Neural cell (in vitro differentiated cells): ENCODE measurements at regions not wholly inside any gene's neighbourhood (a gene's known extent, or its start where the extent isn't known, plus 50 kb on each side); places are given as distances from the start of the nearest gene placed in this dataset.

Source experiments
- H2AFZ ChIP-seq: fragments of 200-600, 300-800 bp; sonication (generic), shearing (Covaris generic); 2 replicates; pipeline ENCODE4 v1.6.0; 2014; ENCODE audit warnings: low read depth, mild to moderate bottlenecking, antibody characterized with exemption, low read length, moderate library complexity
- H3F3A ChIP-seq: fragments of 200-600 bp; shearing (Covaris generic); 2 replicates; pipeline ENCODE4 v1.6.1; 2016; ENCODE audit warnings: mild to moderate bottlenecking, moderate library complexity, mixed read lengths, antibody characterized with exemption, low read length; ENCODE audit not compliant: insufficient read depth, poor library complexity, severe bottlenecking
- H3K27ac ChIP-seq: fragments of 200-600, 300-800 bp; sonication (generic), shearing (Covaris generic); 2 replicates; pipeline ENCODE4 v1.5.1; 2014; ENCODE audit warnings: mild to moderate bottlenecking, low read length, moderate library complexity
- H3K27me3 ChIP-seq: fragments of 300-800, 200-600 bp; sonication (generic), shearing (Covaris generic); 2 replicates; pipeline ENCODE4 v1.6.0; 2014; ENCODE audit warnings: mild to moderate bottlenecking, low read depth, low read length, moderate library complexity; ENCODE audit not compliant: insufficient read depth
- H3K36me3 ChIP-seq: fragments of 300-800, 200-600 bp; sonication (generic), shearing (Covaris generic); 2 replicates; pipeline ENCODE4 v1.5.1; 2014; ENCODE audit warnings: mild to moderate bottlenecking, antibody characterized with exemption, low read length, moderate library complexity; ENCODE audit not compliant: insufficient read depth
- H3K4me2 ChIP-seq: fragments of 300-800, 200-600 bp; sonication (generic), shearing (Covaris generic); 2 replicates; pipeline ENCODE4 v1.6.0; 2014; ENCODE audit warnings: mild to moderate bottlenecking, low read length
- H3K4me3 ChIP-seq: fragments of 300-800, 200-600 bp; sonication (generic), shearing (Covaris generic); 2 replicates; pipeline ENCODE4 v1.5.1; 2014; ENCODE audit warnings: mild to moderate bottlenecking, low read length, moderate library complexity
- H3K79me2 ChIP-seq: fragments of 200-600 bp; shearing (Covaris generic); replicated peaks from 2 replicates; pipeline ENCODE4 v1.6.0; 2014; ENCODE audit warnings: mild to moderate bottlenecking, low read length, moderate library complexity; ENCODE audit not compliant: insufficient read depth
- H3K9ac ChIP-seq: fragments of 300-800, 200-600 bp; sonication (generic), shearing (Covaris generic); 2 replicates; pipeline ENCODE4 v1.6.1; 2016; ENCODE audit warnings: mild to moderate bottlenecking, low read length, mixed read lengths
- H3K9me2 ChIP-seq: fragments of 200-600 bp; shearing (Covaris generic); 2 replicates; pipeline ENCODE4 v1.6.1; 2016; ENCODE audit warnings: mild to moderate bottlenecking, low read length, mixed read lengths; ENCODE audit not compliant: insufficient read depth
- H3K9me3 ChIP-seq: fragments of 200-600, 300-800 bp; sonication (generic), shearing (Covaris generic); 2 replicates; pipeline ENCODE4 v1.6.1; 2016; ENCODE audit warnings: mild to moderate bottlenecking, mixed run types, low read length, moderate library complexity, mixed read lengths
- H4K20me1 ChIP-seq: fragments of 200-600 bp; shearing (Covaris generic); 2 replicates; pipeline ENCODE4 v1.6.1; 2016; ENCODE audit warnings: mild to moderate bottlenecking, mixed run types; ENCODE audit not compliant: insufficient read depth
- CTCF ChIP-seq: fragments of 450-650 bp; IDR thresholded peaks from 2 replicates; pipeline ENCODE4 v1.5.1; 2014; ENCODE audit warnings: antibody characterized with exemption, mild to moderate bottlenecking, moderate library complexity; ENCODE audit not compliant: poor library complexity, severe bottlenecking
- EP300 ChIP-seq: fragments of 450-650 bp; conservative IDR thresholded peaks from 2 replicates; pipeline ENCODE4 v1.6.1; 2014; ENCODE audit warnings: antibody characterized with exemption, mild to moderate bottlenecking, moderate library complexity; ENCODE audit not compliant: poor library complexity, severe bottlenecking
- EZH2 ChIP-seq: fragments of 200-600, 300-800 bp; shearing (Covaris generic), sonication (generic); IDR thresholded peaks from 2 replicates; pipeline ENCODE4 v1.6.1; 2014; ENCODE audit warnings: antibody characterized with exemption, low read length, borderline replicate concordance, mild to moderate bottlenecking; ENCODE audit not compliant: insufficient read depth, poor library complexity, severe bottlenecking
- MXI1 ChIP-seq: fragments of 450-650 bp; conservative IDR thresholded peaks from 2 replicates; pipeline ENCODE4 v1.6.1; 2014; ENCODE audit warnings: antibody characterized with exemption, mild to moderate bottlenecking; ENCODE audit not compliant: poor library complexity, severe bottlenecking
- POLR2AphosphoS5 ChIP-seq: IDR thresholded peaks from 2 replicates; pipeline ENCODE4 v1.6.1; 2012
- RAD21 ChIP-seq: fragments of 450-650 bp; conservative IDR thresholded peaks from 2 replicates; pipeline ENCODE4 v1.6.1; 2014; ENCODE audit warnings: antibody characterized with exemption, mild to moderate bottlenecking, moderate library complexity
- SMC3 ChIP-seq: fragments of 450-650 bp; conservative IDR thresholded peaks from 2 replicates; pipeline ENCODE4 v1.6.1; 2014; ENCODE audit warnings: antibody characterized with exemption, mild to moderate bottlenecking, moderate library complexity; ENCODE audit not compliant: poor library complexity
- TAF1 ChIP-seq: IDR thresholded peaks from 2 replicates; pipeline ENCODE4 v1.6.1; 2012; ENCODE audit warnings: low read depth
- TF ChIP-seq, protein P1 (sequence below): IDR thresholded peaks from 2 replicates; pipeline ENCODE4 v1.6.1; 2012; ENCODE audit warnings: borderline replicate concordance

DNA sequence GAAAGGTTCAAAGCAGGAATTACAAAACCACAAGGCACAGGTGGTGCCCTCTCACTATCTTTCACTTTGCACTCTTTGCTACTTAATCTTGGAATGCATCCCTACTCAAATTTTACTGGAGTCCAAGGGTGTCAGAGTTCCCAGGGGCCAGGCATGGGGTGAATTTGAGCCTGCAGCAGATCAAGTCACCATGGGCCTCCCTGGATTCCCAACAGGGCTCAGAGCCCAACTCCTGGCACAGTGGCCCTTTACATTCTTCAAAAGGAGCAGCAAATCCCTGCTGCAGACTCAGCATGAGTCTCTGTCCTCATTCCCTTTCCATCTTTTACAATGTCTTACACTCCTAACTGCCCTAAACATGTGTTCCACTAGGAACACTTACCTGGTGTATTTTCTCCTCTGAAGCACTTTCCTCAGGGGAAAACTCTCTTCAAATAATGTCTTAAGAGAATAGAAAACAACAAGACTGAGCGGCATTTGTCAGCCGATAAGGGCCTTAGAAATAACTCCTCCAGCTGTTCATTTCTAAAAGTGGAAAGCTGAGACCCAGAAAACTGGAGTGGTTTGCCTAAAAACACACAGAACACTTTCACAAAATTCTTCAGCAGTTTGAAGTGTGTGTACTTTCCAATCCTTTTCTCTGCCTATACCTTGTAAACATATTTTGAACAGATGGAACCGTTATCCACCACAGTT, 596.0 kb downstream of the INSC start:
- no peak overlapping the region for H3K4me2 ChIP-seq
- TF ChIP-seq TAF1 (no peak), EZH2 (no peak), RAD21 (no peak), EP300 (no peak), POLR2AphosphoS5 (no peak), MXI1 (no peak), SMC3 (no peak), CTCF (no peak)
- TF ChIP-seq, protein P1, sequence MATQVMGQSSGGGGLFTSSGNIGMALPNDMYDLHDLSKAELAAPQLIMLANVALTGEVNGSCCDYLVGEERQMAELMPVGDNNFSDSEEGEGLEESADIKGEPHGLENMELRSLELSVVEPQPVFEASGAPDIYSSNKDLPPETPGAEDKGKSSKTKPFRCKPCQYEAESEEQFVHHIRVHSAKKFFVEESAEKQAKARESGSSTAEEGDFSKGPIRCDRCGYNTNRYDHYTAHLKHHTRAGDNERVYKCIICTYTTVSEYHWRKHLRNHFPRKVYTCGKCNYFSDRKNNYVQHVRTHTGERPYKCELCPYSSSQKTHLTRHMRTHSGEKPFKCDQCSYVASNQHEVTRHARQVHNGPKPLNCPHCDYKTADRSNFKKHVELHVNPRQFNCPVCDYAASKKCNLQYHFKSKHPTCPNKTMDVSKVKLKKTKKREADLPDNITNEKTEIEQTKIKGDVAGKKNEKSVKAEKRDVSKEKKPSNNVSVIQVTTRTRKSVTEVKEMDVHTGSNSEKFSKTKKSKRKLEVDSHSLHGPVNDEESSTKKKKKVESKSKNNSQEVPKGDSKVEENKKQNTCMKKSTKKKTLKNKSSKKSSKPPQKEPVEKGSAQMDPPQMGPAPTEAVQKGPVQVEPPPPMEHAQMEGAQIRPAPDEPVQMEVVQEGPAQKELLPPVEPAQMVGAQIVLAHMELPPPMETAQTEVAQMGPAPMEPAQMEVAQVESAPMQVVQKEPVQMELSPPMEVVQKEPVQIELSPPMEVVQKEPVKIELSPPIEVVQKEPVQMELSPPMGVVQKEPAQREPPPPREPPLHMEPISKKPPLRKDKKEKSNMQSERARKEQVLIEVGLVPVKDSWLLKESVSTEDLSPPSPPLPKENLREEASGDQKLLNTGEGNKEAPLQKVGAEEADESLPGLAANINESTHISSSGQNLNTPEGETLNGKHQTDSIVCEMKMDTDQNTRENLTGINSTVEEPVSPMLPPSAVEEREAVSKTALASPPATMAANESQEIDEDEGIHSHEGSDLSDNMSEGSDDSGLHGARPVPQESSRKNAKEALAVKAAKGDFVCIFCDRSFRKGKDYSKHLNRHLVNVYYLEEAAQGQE: no peak
- H3K36me3 ChIP-seq: no peaks in the 10 kb centered on the region
- no peaks in the 10 kb centered on the region for H4K20me1 ChIP-seq
- H3K27ac ChIP-seq: no peak overlapping the region
- no peak overlapping the region for H3K9ac ChIP-seq
- no peaks in the 10 kb centered on the region for H3K9me3 ChIP-seq
- H3K79me2 ChIP-seq: no peaks in the 10 kb centered on the region
- H3F3A ChIP-seq: no peaks in the 10 kb centered on the region
- H3K4me3 ChIP-seq: no peak overlapping the region
- no peaks in the 10 kb centered on the region for H3K9me2 ChIP-seq
- no peak overlapping the region for H2AFZ ChIP-seq
- H3K27me3 ChIP-seq: no peaks in the 10 kb centered on the region

DNA sequence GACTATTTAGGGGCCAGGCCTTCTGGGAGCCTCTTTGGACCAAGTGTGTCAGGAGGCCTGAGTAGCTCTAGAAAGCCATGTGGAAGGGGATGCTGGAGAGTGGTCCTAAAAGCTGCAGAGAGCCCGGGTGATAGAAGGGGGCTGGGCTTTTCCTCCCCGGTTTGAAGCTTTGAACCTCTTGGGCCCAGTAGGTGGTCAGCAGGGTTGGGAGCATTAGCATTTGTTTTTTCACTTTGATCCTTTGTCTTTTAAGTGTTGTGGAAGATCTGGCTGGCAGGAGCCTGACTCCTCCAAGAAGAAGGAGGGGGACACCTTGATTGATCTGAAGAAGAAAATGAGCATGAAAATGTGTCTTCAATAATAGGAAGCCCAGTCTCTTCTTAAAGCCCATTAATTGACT, 596.6 kb downstream of the INSC start:
- no peak overlapping the region for H3K4me3 ChIP-seq
- no peak overlapping the region for H3K4me2 ChIP-seq

More for the DNA sequence above, 596.6 kb downstream of the INSC start:
- no peaks in the 10 kb centered on the region for H4K20me1 ChIP-seq
- no peaks in the 10 kb centered on the region for H3K9me2 ChIP-seq
- no peak overlapping the region for H3K9ac ChIP-seq
- no peak overlapping the region for H2AFZ ChIP-seq
- H3K79me2 ChIP-seq: no peaks in the 10 kb centered on the region
- no peaks in the 10 kb centered on the region for H3K27me3 ChIP-seq
- H3K9me3 ChIP-seq: no peaks in the 10 kb centered on the region
- no peaks in the 10 kb centered on the region for H3K36me3 ChIP-seq
- no peak overlapping the region for H3K27ac ChIP-seq
- H3F3A ChIP-seq: no peaks in the 10 kb centered on the region
- no peak for TF ChIP-seq EP300
- no peak for TF ChIP-seq MXI1
- no peak for TF ChIP-seq EZH2
- TF ChIP-seq, protein P1: no peak
- no peak for TF ChIP-seq RAD21
- no peak for TF ChIP-seq SMC3
- no peak for TF ChIP-seq POLR2AphosphoS5
- no peak for TF ChIP-seq TAF1
- no peak for TF ChIP-seq CTCF
